Right cardiac atrium (tissue), 5 donors: ENCODE measurements at regions not wholly inside any gene's neighbourhood (a gene's known extent, or its start where the extent isn't known, plus 50 kb on each side); places are given as distances from the start of the nearest gene placed in this dataset.

Experiments used
- ATAC-seq, 2 donors: fragments of 200-7000 bp; cut with Tn5 transposase; one replicate each; pipeline versions ENCODE4 v1.8.0 to v1.9.1; 2020; ENCODE audit warnings: moderate library complexity in 2 of 2, mild to moderate bottlenecking in 1 of 2
- DNase-seq, 3 donors: peaks; one replicate each; pipeline ENCODE4 v3.0.0-alpha.2; 2020
- H3K27ac ChIP-seq: one replicate; pipeline ENCODE4 v1.5.1; 2013; ENCODE audit warnings: mild to moderate bottlenecking, low read length, control low read depth, moderate library complexity
- H3K27me3 ChIP-seq: one replicate; pipeline ENCODE4 v1.6.1; 2013; ENCODE audit not compliant: control insufficient read depth, insufficient read depth
- H3K4me1 ChIP-seq: one replicate; pipeline ENCODE4 v1.6.1; 2013; ENCODE audit warnings: low read length; ENCODE audit not compliant: control insufficient read depth, insufficient read depth
- H3K4me3 ChIP-seq: one replicate; pipeline ENCODE4 v1.5.1; 2013; ENCODE audit warnings: low read length, control low read depth
- H3K9me3 ChIP-seq: one replicate; pipeline ENCODE4 v1.6.1; 2013; ENCODE audit warnings: low read length; ENCODE audit not compliant: control insufficient read depth
- WGBS: extraction: QIAGEN DNeasy Blood & Tissue Kit; methylation state at CpG from one replicate; pipeline ENCODE4 v1.1.7; 2013; 5-methylcytosine and 5-hydroxymethylcytosine counted together
- intact Hi-C, 4 donors: fragments of 100-400 bp; cut with DNase I; formaldehyde crosslinking; loops; one replicate each; pipeline versions ENCODE4 v1.11.0 to v1.14.0; 2022 to 2023
- donor health status: healthy with polysubstance abuse.
- donor health status: DM: no; HTN: yes; CAD: no.
- donor health status: DM: no; HTN: no; CAD: no.
- donor health status: DM: no; HTN: yes; CAD: no; lungs with severe emphysema.
- donor health status: DM: yes; HTN: yes; CAD: no.

- no peak for DNase-seq
- no peak overlapping the region for H3K27ac ChIP-seq
- WGBS, result 68% methylated on average over 3 of the region's 3 CpGs
These were observed 175.6 kb upstream of the BMPER start for GRCh38 chr7:33729726-33730125.

DNA sequence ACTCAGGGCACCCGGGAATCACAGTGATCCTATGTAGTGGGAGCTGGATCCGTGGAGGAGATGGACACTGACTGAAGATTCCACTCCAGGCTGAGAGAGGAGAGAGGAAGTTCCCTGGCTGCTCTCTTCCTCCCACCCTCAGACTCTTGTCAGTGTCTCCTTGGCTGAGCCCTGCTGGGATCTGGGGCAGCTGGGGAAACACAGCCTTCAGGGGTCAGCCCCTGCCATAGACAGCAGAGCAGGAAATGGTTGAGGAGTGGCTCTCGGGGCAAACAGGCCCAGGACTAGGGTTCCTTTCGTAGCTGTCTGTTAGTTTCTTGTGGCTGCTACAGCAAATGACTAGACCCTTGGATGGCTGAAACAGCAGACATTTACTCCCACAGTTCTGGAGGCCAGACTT is 174.4 kb upstream of the BMPER start:
- ATAC-seq (no peak), DNase-seq (no peak)
- WGBS, result 81% methylated on average over 4 of the region's 4 CpGs
- peaks cover 2% of the 10 kb centered on the region for H3K4me1 ChIP-seq
- intact Hi-C loops, result no loop called here
- H3K9me3 ChIP-seq, result no peaks in the 10 kb centered on the region
- no peaks in the 10 kb centered on the region for H3K27me3 ChIP-seq
- no peak overlapping the region for H3K27ac ChIP-seq
- H3K4me3 ChIP-seq, result no peak overlapping the region

More at GRCh38 chr7:33729726-33730125, 175.6 kb upstream of the BMPER start:
- H3K4me3 ChIP-seq, result no peak overlapping the region
- intact Hi-C loops, result no loop called here
- H3K9me3 ChIP-seq, result no peaks in the 10 kb centered on the region
- ATAC-seq, result no peak
- H3K4me1 ChIP-seq, result peaks cover 5% of the 10 kb centered on the region
- no peaks in the 10 kb centered on the region for H3K27me3 ChIP-seq

DNA sequence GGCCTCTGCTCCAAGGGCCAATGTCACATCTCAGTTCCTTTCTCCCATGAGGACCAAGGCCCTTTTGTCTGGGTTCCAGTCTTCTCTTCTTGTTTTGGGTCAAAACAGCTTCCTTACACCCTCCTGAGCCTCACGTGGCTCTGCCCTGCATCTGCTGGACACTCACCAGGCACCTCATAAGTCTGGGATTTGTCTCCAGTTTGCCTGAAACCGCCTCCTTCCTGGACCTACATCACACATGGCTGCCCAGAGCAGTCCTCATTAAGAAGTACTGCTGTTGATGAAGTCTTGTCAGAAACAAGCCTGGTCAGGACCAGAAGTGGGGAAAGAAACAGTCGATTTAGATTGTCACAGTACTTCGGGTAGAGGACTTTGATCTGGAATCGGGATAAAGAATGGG is 173.4 kb upstream of the BMPER start:
- no peak for ATAC-seq
- intact Hi-C loops, result no loop called here
- Histone ChIP-seq H3K4me1 (peaks cover 4% of the 10 kb centered on the region), H3K4me3 (no peak overlapping the region), H3K27me3 (no peaks in the 10 kb centered on the region), H3K27ac (no peak overlapping the region), H3K9me3 (no peaks in the 10 kb centered on the region)
- no peak for DNase-seq
- WGBS, result 92% methylated on average over 5 of the region's 5 CpGs

GRCh38 chr7:33732462-33732861 is 172.9 kb upstream of the BMPER start:
- 97% methylated on average over 2 of the region's 2 CpGs for WGBS
- no peak overlapping the region for H3K27ac ChIP-seq
- H3K4me1 ChIP-seq, result peaks cover 4% of the 10 kb centered on the region
- intact Hi-C loops, result no loop called here
- no peak for DNase-seq
- no peak overlapping the region for H3K4me3 ChIP-seq
- H3K27me3 ChIP-seq, result no peaks in the 10 kb centered on the region
- no peaks in the 10 kb centered on the region for H3K9me3 ChIP-seq
- ATAC-seq, result no peak

DNA sequence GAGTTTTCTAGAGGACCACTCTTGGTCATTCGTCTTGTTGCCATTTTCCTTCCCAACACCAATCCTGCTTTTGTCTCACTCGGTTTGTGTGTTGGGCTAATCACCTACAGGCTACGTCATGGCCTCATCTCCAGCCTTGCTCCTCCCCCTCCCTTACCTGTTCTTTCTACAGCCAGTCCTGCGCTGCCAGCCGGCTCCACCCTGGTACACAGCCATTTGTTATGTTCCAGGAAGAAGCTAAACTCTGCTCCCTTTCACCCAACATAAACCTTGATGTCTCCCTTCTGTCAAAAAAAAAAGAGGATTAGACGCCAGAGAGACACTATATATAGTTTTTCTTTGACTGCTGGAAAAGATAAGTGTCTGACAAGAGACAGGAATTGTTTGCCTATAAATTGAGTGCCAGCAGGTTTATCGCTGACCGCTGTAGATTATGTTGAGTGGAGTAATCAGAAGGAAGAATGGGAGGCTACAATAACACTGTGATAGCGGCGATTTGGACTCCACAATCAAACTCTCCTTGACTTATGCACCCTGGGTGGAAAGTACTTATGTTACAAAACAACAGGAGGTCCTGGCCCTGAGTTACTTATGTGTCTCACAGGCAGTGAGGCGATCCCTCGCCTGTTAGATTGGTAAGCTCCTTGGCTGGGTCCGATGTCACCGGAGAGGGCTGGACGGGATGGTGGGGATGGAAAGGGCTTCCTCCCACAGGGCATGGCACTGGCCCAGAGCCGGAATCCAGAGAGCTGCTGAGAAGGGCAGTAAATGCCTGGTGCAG is 171.3 kb upstream of the BMPER start:
- Histone ChIP-seq H3K4me1 (peaks cover 4% of the 10 kb centered on the region), H3K27ac (no peak overlapping the region), H3K27me3 (no peaks in the 10 kb centered on the region), H3K4me3 (no peak overlapping the region), H3K9me3 (no peaks in the 10 kb centered on the region)
- peak; percentile 87 to 91 for ATAC-seq
- intact Hi-C loops, result no loop called here
- 46% methylated on average over 16 of the region's 16 CpGs for WGBS
- peak; percentile 43 to 80 (median 78) for DNase-seq

DNA sequence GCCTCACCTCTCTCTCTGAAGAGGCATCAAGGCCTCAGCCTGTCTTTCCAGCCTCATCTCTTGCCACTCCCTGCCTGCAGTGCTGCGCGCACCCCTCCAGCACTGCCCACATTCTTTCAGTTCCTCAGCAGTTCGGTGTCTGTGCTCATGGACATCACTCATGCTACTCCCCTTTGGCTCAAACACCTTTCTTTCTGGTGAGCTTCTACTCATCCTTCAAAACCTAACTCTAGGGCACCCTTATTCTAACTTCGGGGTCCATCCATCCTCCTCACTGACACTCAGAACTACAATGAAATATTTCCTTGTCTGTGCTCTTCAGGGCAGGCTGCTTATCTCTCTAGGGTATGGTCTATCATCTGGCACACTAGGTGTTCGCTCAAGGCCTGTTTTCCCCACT is 169.9 kb upstream of the BMPER start:
- no peaks in the 10 kb centered on the region for H3K27me3 ChIP-seq
- no peak overlapping the region for H3K4me3 ChIP-seq
- no peaks in the 10 kb centered on the region for H3K9me3 ChIP-seq
- H3K27ac ChIP-seq, result no peak overlapping the region
- intact Hi-C loops, result no loop called here
- ATAC-seq (no peak), DNase-seq (no peak)
- peaks cover 4% of the 10 kb centered on the region for H3K4me1 ChIP-seq
- 96% methylated on average over 5 of the region's 5 CpGs for WGBS

DNA sequence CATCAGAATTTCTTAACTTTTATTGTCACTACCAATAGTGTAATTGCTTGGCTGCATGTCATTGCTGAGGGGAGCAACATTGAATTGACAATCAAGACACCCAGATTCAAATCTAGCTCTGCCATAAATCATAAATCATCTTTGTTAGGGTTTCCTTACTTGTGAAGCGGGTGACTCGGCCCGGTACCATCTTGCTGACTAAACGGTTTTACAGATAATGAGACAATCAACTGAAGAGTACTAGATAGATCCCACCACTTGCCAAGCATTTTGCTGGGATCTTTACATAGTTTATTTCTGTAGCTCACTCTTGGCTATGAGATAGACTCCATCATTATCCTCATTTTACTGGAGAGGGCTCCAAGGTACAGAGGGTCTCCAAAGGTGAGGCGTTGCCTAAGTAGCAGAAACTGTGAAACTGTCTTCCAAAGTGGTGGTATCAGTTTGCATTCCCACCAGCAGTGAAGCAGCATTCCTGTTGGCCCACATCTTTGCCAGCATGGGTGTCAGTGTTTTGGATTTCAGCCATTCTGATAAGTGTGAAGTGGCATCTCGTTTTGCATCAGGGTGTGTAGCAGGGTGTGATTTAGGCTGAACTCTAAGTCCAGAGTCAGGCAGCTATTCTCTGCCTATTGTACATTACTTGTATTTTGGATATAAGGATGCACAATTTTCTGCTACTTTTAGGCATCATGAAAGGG is 168.7 kb upstream of the BMPER start:
- ATAC-seq, result peak in 1 of 2 donors; percentile 27
- Histone ChIP-seq H3K27ac (no peak overlapping the region), H3K9me3 (no peaks in the 10 kb centered on the region), H3K4me3 (no peak overlapping the region), H3K4me1 (peaks cover 4% of the 10 kb centered on the region), H3K27me3 (no peaks in the 10 kb centered on the region)
- no peak for DNase-seq
- 64% methylated on average over 6 of the region's 6 CpGs for WGBS
- intact Hi-C loops, result no loop called here

DNA sequence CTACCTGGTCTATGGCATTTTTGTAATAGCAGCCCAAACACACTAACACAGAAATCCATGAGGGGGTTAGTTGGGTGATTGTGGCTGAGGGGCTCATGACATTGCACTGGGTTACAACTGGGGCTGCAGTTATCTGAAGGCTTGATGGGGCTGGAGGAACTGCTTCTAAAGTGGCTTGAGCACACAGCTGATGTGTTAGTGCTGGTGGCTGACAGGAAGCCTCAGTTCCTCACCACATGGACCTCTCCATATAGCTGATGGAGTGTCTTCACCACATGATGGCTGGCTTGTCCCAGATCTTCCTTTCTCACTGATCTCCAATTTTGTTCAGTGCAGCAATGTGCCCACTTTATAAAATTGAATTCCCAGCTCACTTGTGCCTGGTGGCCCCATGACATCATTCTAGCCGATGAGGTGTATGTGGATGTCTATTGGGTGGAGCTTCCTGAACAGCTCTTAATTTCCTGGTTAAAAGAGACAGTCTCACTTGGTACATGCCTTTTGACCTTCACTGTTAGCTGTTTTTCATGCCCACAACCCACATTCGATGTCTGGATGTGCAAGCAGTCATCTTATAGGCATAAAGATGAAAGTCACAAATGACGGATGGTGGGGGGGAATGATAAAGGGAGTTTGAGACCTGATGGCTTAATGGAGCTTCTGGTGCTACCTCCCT is 166.9 kb upstream of the BMPER start:
- Histone ChIP-seq H3K27ac (no peak overlapping the region), H3K4me3 (no peak overlapping the region), H3K27me3 (no peaks in the 10 kb centered on the region), H3K4me1 (peaks cover 7% of the 10 kb centered on the region), H3K9me3 (no peaks in the 10 kb centered on the region)
- ATAC-seq (no peak), DNase-seq (no peak)
- 84% methylated on average over 3 of the region's 3 CpGs for WGBS
- intact Hi-C loops, result no loop called here

DNA sequence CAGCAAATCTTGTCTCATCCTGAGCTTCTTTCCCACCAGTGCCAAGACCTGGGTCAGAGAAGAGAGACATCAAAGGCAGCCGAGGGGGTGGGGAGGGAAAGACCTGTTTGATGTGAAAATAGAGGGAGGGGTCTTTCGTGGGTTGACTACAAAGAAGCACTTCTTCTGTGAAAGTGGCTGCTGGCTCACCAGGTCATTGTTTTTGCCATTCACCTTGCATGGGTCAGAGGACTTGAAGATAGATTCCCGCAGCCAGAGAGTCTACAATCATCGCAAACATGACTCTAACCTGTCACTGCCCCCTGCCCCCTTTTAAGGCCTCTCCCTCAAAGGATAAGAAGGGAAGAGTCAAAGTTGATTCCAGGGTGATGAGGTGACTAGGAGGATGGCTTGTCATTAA is 166.1 kb upstream of the BMPER start:
- intact Hi-C loops, result no loop called here
- Histone ChIP-seq H3K4me3 (no peak overlapping the region), H3K27ac (no peak overlapping the region), H3K27me3 (no peaks in the 10 kb centered on the region), H3K9me3 (no peaks in the 10 kb centered on the region), H3K4me1 (peaks cover 5% of the 10 kb centered on the region)
- 96% methylated on average over 4 of the region's 4 CpGs for WGBS
- DNase-seq (no peak), ATAC-seq (no peak)

- intact Hi-C loops, result loop anchor here in 1 of 4 donors (10.0 kb wide), 1 partner anchor 288 kb away; no protein-coding TSS in a partner anchor
- Histone ChIP-seq H3K4me1 (peaks cover 2% of the 10 kb centered on the region), H3K9me3 (no peaks in the 10 kb centered on the region), H3K27ac (no peak overlapping the region), H3K27me3 (no peaks in the 10 kb centered on the region), H3K4me3 (no peak overlapping the region)
- 67% methylated on average over 6 of the region's 6 CpGs for WGBS
- ATAC-seq (peak; percentile 51 to 87), DNase-seq (no peak)
These were observed 162.8 kb upstream of the BMPER start for GRCh38 chr7:33742521-33742920.

- Histone ChIP-seq H3K4me3 (no peak overlapping the region), H3K27me3 (no peaks in the 10 kb centered on the region), H3K4me1 (peaks cover 2% of the 10 kb centered on the region), H3K9me3 (no peaks in the 10 kb centered on the region), H3K27ac (no peak overlapping the region)
- WGBS, result 88% methylated on average over 4 of the region's 4 CpGs
- ATAC-seq (no peak), DNase-seq (no peak)
- intact Hi-C loops, result loop anchor here in 1 of 4 donors (10.0 kb wide), 1 partner anchor 288 kb away; no protein-coding TSS in a partner anchor
These were observed 162.2 kb upstream of the BMPER start for GRCh38 chr7:33742999-33743587.
